Neural cell (in vitro differentiated cells): ENCODE measurements at regions not wholly inside any gene's neighbourhood (a gene's known extent, or its start where the extent isn't known, plus 50 kb on each side); places are given as distances from the start of the nearest gene placed in this dataset.

Experiments
- EP300 ChIP-seq: fragments of 450-650 bp; conservative IDR thresholded peaks from 2 replicates; pipeline ENCODE4 v1.6.1; 2014; ENCODE audit warnings: antibody characterized with exemption, mild to moderate bottlenecking, moderate library complexity; ENCODE audit not compliant: poor library complexity, severe bottlenecking
- EZH2 ChIP-seq: fragments of 200-600, 300-800 bp; shearing (Covaris generic), sonication (generic); IDR thresholded peaks from 2 replicates; pipeline ENCODE4 v1.6.1; 2014; ENCODE audit warnings: antibody characterized with exemption, low read length, borderline replicate concordance, mild to moderate bottlenecking; ENCODE audit not compliant: insufficient read depth, poor library complexity, severe bottlenecking
- MXI1 ChIP-seq: fragments of 450-650 bp; conservative IDR thresholded peaks from 2 replicates; pipeline ENCODE4 v1.6.1; 2014; ENCODE audit warnings: antibody characterized with exemption, mild to moderate bottlenecking; ENCODE audit not compliant: poor library complexity, severe bottlenecking
- POLR2AphosphoS5 ChIP-seq: IDR thresholded peaks from 2 replicates; pipeline ENCODE4 v1.6.1; 2012
- RAD21 ChIP-seq: fragments of 450-650 bp; conservative IDR thresholded peaks from 2 replicates; pipeline ENCODE4 v1.6.1; 2014; ENCODE audit warnings: antibody characterized with exemption, mild to moderate bottlenecking, moderate library complexity
- SMC3 ChIP-seq: fragments of 450-650 bp; conservative IDR thresholded peaks from 2 replicates; pipeline ENCODE4 v1.6.1; 2014; ENCODE audit warnings: antibody characterized with exemption, mild to moderate bottlenecking, moderate library complexity; ENCODE audit not compliant: poor library complexity
- TAF1 ChIP-seq: IDR thresholded peaks from 2 replicates; pipeline ENCODE4 v1.6.1; 2012; ENCODE audit warnings: low read depth
- TF ChIP-seq, protein P1 (sequence below): IDR thresholded peaks from 2 replicates; pipeline ENCODE4 v1.6.1; 2012; ENCODE audit warnings: borderline replicate concordance
- TF ChIP-seq, protein P2 (sequence below): fragments of 450-650 bp; IDR thresholded peaks from 2 replicates; pipeline ENCODE4 v1.5.1; 2014; ENCODE audit warnings: antibody characterized with exemption, mild to moderate bottlenecking, moderate library complexity; ENCODE audit not compliant: poor library complexity, severe bottlenecking

DNA sequence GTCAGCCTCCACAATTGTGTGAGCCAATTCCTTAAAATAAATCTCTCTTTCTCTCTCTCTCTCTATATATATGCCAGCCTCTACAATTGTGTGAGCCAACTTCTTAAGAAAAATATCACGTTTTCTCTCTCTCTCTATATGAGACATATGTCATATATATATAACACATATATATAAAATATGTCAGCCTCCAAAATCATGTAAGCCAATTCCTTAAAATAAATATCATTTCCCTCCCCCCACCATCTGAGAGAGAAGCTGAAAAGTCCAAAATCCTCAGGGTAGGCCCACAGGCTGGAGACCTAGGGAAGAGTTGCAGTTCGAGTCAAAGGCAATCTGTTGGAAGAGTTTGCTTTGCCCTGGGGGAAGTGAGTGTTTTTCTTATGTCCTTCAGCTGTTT is 158.1 kb upstream of the RPS23 start:
- TF ChIP-seq, protein P1, sequence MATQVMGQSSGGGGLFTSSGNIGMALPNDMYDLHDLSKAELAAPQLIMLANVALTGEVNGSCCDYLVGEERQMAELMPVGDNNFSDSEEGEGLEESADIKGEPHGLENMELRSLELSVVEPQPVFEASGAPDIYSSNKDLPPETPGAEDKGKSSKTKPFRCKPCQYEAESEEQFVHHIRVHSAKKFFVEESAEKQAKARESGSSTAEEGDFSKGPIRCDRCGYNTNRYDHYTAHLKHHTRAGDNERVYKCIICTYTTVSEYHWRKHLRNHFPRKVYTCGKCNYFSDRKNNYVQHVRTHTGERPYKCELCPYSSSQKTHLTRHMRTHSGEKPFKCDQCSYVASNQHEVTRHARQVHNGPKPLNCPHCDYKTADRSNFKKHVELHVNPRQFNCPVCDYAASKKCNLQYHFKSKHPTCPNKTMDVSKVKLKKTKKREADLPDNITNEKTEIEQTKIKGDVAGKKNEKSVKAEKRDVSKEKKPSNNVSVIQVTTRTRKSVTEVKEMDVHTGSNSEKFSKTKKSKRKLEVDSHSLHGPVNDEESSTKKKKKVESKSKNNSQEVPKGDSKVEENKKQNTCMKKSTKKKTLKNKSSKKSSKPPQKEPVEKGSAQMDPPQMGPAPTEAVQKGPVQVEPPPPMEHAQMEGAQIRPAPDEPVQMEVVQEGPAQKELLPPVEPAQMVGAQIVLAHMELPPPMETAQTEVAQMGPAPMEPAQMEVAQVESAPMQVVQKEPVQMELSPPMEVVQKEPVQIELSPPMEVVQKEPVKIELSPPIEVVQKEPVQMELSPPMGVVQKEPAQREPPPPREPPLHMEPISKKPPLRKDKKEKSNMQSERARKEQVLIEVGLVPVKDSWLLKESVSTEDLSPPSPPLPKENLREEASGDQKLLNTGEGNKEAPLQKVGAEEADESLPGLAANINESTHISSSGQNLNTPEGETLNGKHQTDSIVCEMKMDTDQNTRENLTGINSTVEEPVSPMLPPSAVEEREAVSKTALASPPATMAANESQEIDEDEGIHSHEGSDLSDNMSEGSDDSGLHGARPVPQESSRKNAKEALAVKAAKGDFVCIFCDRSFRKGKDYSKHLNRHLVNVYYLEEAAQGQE: no peak
- TF ChIP-seq, protein P2, sequence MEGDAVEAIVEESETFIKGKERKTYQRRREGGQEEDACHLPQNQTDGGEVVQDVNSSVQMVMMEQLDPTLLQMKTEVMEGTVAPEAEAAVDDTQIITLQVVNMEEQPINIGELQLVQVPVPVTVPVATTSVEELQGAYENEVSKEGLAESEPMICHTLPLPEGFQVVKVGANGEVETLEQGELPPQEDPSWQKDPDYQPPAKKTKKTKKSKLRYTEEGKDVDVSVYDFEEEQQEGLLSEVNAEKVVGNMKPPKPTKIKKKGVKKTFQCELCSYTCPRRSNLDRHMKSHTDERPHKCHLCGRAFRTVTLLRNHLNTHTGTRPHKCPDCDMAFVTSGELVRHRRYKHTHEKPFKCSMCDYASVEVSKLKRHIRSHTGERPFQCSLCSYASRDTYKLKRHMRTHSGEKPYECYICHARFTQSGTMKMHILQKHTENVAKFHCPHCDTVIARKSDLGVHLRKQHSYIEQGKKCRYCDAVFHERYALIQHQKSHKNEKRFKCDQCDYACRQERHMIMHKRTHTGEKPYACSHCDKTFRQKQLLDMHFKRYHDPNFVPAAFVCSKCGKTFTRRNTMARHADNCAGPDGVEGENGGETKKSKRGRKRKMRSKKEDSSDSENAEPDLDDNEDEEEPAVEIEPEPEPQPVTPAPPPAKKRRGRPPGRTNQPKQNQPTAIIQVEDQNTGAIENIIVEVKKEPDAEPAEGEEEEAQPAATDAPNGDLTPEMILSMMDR: no peak
- no peak for TF ChIP-seq MXI1
- no peak for TF ChIP-seq EZH2
- TF ChIP-seq POLR2AphosphoS5: no peak
- TF ChIP-seq EP300: no peak
- no peak for TF ChIP-seq TAF1
- no peak for TF ChIP-seq SMC3
- no peak for TF ChIP-seq RAD21
